Occipital lobe (tissue), 1 donor: ENCODE measurements at regions not wholly inside any gene's neighbourhood (a gene's known extent, or its start where the extent isn't known, plus 50 kb on each side); places are given as distances from the start of the nearest gene placed in this dataset.
"Not testable (repeated sequence)": the region's sequence is repeated elsewhere in the genome, so short reads cannot be mapped to it uniquely, and the experiment has no call there.

ENCODE experiments used
- DNase-seq: peaks from one replicate; lab custom pipeline; 2025; lab: John Stamatoyannopoulos, UW

GRCh38 chr22:34306361-34306760, 386.1 kb upstream of the LARGE1 start:
- no peak for DNase-seq

GRCh38 chr22:34308101-34308500, 387.8 kb upstream of the LARGE1 start:
- DNase-seq, result no peak

GRCh38 chr22:34319346-34319745, 399.1 kb upstream of the LARGE1 start:
- no peak for DNase-seq

- DNase-seq, result no peak
These were observed 404.5 kb upstream of the LARGE1 start for GRCh38 chr22:34324763-34325162.

- DNase-seq, result no peak
These were observed 406.6 kb upstream of the LARGE1 start for GRCh38 chr22:34326901-34327300.

- no peak for DNase-seq
These were observed 410.2 kb upstream of the LARGE1 start for GRCh38 chr22:34330432-34330831.

GRCh38 chr22:34333285-34333684, 413.0 kb upstream of the LARGE1 start:
- DNase-seq, result no peak

GRCh38 chr22:34334893-34335292, 414.6 kb upstream of the LARGE1 start:
- no peak for DNase-seq

GRCh38 chr22:34344702-34345101, 424.4 kb upstream of the LARGE1 start:
- DNase-seq, result no peak

- no peak for DNase-seq
These were observed 434.0 kb upstream of the LARGE1 start for GRCh38 chr22:34354071-34354817.

GRCh38 chr22:34356481-34356880, 436.2 kb upstream of the LARGE1 start:
- DNase-seq, result no peak

- DNase-seq, result no peak
These were observed 450.4 kb upstream of the LARGE1 start for GRCh38 chr22:34370711-34371110.

GRCh38 chr22:34379825-34380224, 459.5 kb upstream of the LARGE1 start:
- DNase-seq, result no peak

- no peak for DNase-seq
These were observed 460.3 kb upstream of the LARGE1 start for GRCh38 chr22:34380532-34380931.

- no peak for DNase-seq
These were observed 470.1 kb upstream of the LARGE1 start for GRCh38 chr22:34390400-34390799.

- no peak for DNase-seq
These were observed 475.1 kb upstream of the LARGE1 start for GRCh38 chr22:34395370-34395769.

- DNase-seq, result no peak
These were observed 483.4 kb upstream of the LARGE1 start for GRCh38 chr22:34403667-34404066.

- DNase-seq, result no peak
These were observed 489.8 kb upstream of the LARGE1 start for GRCh38 chr22:34410111-34410510.

GRCh38 chr22:34414467-34415440, 494.5 kb upstream of the LARGE1 start:
- no peak for DNase-seq

GRCh38 chr22:34416022-34416860, 496.0 kb upstream of the LARGE1 start:
- no peak for DNase-seq

- not testable (repeated sequence) for DNase-seq
These were observed 502.7 kb upstream of the LARGE1 start for GRCh38 chr22:34422948-34423347.

GRCh38 chr22:34427436-34427835, 507.2 kb upstream of the LARGE1 start:
- no peak for DNase-seq
